ENCODE measurements at regions not wholly inside any gene's neighbourhood (a gene's known extent, or its start where the extent isn't known, plus 50 kb on each side); places are given as distances from the start of the nearest gene placed in this dataset.

DNA sequence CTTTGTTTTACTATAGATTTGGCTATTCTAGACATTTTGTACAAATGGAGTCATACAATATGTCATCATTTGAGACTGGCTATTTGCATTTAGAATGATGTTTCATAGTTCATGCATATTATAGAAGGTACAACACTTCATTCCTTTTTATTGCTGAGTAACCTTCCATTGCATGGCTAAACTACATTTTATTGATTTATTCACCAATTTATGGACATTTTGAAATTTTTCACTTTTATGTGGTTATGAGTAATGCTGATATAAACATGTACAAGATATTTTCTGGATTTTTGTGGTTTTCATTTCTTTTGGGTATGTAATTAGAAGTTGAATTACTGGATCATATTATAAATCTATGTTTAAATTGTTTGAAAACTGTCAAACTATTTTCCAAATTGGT, 710.3 kb upstream of the SLITRK5 start:
- TF ChIP-seq, protein P1, sequence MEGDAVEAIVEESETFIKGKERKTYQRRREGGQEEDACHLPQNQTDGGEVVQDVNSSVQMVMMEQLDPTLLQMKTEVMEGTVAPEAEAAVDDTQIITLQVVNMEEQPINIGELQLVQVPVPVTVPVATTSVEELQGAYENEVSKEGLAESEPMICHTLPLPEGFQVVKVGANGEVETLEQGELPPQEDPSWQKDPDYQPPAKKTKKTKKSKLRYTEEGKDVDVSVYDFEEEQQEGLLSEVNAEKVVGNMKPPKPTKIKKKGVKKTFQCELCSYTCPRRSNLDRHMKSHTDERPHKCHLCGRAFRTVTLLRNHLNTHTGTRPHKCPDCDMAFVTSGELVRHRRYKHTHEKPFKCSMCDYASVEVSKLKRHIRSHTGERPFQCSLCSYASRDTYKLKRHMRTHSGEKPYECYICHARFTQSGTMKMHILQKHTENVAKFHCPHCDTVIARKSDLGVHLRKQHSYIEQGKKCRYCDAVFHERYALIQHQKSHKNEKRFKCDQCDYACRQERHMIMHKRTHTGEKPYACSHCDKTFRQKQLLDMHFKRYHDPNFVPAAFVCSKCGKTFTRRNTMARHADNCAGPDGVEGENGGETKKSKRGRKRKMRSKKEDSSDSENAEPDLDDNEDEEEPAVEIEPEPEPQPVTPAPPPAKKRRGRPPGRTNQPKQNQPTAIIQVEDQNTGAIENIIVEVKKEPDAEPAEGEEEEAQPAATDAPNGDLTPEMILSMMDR (IDR thresholded peaks at IDR 0.05): no peak
- TF ChIP-seq POLR2A (IDR thresholded peaks at IDR 0.05): no peak

All from ovary (tissue), 3 donors.